ENCODE measurements at regions not wholly inside any gene's neighbourhood (a gene's known extent, or its start where the extent isn't known, plus 50 kb on each side); places are given as distances from the start of the nearest gene placed in this dataset.

DNA sequence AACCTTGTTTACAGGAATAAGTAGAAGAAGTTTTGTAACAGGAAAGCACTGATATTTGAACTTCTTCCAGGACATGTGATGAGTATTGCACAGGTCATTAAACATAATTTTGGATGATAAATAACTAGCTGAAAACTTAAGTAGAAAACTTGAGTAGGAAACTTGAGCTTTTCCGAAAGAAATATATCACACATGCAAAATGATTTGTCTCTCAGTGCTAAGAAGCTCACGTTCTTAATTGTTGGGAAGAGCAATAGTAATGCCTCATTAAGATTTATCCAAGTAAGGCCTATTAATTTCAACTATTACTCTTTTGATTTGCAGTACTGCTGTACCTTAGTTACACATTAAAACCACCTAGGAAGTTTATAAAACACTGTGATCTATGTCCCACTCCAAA, 1921.9 kb upstream of the LRRTM1 start:
- TF ChIP-seq, protein P1, sequence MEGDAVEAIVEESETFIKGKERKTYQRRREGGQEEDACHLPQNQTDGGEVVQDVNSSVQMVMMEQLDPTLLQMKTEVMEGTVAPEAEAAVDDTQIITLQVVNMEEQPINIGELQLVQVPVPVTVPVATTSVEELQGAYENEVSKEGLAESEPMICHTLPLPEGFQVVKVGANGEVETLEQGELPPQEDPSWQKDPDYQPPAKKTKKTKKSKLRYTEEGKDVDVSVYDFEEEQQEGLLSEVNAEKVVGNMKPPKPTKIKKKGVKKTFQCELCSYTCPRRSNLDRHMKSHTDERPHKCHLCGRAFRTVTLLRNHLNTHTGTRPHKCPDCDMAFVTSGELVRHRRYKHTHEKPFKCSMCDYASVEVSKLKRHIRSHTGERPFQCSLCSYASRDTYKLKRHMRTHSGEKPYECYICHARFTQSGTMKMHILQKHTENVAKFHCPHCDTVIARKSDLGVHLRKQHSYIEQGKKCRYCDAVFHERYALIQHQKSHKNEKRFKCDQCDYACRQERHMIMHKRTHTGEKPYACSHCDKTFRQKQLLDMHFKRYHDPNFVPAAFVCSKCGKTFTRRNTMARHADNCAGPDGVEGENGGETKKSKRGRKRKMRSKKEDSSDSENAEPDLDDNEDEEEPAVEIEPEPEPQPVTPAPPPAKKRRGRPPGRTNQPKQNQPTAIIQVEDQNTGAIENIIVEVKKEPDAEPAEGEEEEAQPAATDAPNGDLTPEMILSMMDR (IDR thresholded peaks at IDR 0.05), result no peak
- TF ChIP-seq ZFX (IDR thresholded peaks at IDR 0.05; ENCODE audit: borderline replicate concordance), result no peak

All from 22Rv1 (cell line).